AG04450 (cell line): ENCODE measurements at regions not wholly inside any gene's neighbourhood (a gene's known extent, or its start where the extent isn't known, plus 50 kb on each side); places are given as distances from the start of the nearest gene placed in this dataset.

Source experiments
- CTCF ChIA-PET: fragments of 300-600, 350-600 bp; formaldehyde crosslinking; extraction: SDS; loops from one replicate; lab custom pipeline; 2022; ENCODE audit warnings: antibody characterized with exemption, inconsistent platforms; lab: Charles Lee
- POLR2A ChIA-PET: fragments of 350-600 bp; formaldehyde crosslinking; extraction: SDS; loops from one replicate; lab custom pipeline; 2021; ENCODE audit warnings: antibody characterized with exemption, inconsistent platforms; lab: Yijun Ruan, JAX
- DNase-seq: peaks from one replicate; pipeline ENCODE4 v3.0.0-alpha.2; 2011; ENCODE audit warnings: low read depth, low spot score
- H3K27ac ChIP-seq: one replicate; pipeline ENCODE4 v1.5.1; 2012; ENCODE audit warnings: low read depth, low read length, control low read depth
- H3K27me3 ChIP-seq: one replicate; pipeline ENCODE4 v1.6.0; 2012; ENCODE audit warnings: low read length; ENCODE audit not compliant: control insufficient read depth, insufficient read depth
- H3K4me3 ChIP-seq: 2 replicates; pipeline ENCODE4 v1.5.1; 2011; ENCODE audit warnings: mild to moderate bottlenecking, low read depth, low read length, control low read depth
- H3K9me3 ChIP-seq: 2 replicates; pipeline ENCODE4 v1.5.1; 2012; ENCODE audit warnings: low read length; ENCODE audit not compliant: control insufficient read depth, insufficient read depth
- CTCF ChIP-seq: IDR thresholded peaks from 2 replicates; pipeline ENCODE4 v1.5.1; 2011; ENCODE audit warnings: low read depth, low read length, control low read depth, inconsistent platforms

- H3K27ac ChIP-seq = no peak overlapping the region
- H3K27me3 ChIP-seq = no peaks in the 10 kb centered on the region
- no peaks in the 10 kb centered on the region for H3K9me3 ChIP-seq
- no peak for DNase-seq
- no peak for TF ChIP-seq CTCF
- no peak overlapping the region for H3K4me3 ChIP-seq
- POLR2A ChIA-PET = no interaction called here
- CTCF ChIA-PET = interaction anchor here (1.0 kb wide), 1 partner anchor 119 kb away, joined by 4 read pairs; no protein-coding TSS in a partner anchor
Observed at GRCh38 chr11:129631201-129631600, 184.4 kb upstream of the TMEM45B start.

GRCh38 chr11:129636926-129637325, 178.7 kb upstream of the TMEM45B start:
- CTCF ChIA-PET = interaction anchor here (0.6 kb wide), 1 partner anchor 57 kb away, joined by 6 read pairs; no protein-coding TSS in a partner anchor
- Histone ChIP-seq H3K9me3 (no peaks in the 10 kb centered on the region), H3K4me3 (no peak overlapping the region), H3K27me3 (no peaks in the 10 kb centered on the region), H3K27ac (no peak overlapping the region)
- TF ChIP-seq CTCF = no peak
- POLR2A ChIA-PET = no interaction called here
- no peak for DNase-seq

GRCh38 chr11:129637473-129637872, 178.2 kb upstream of the TMEM45B start:
- ChIA-PET POLR2A (no interaction called here), CTCF (interaction anchor here (0.6 kb wide), 1 partner anchor 56 kb away, joined by 6 read pairs; no protein-coding TSS in a partner anchor)
- Histone ChIP-seq H3K27ac (no peak overlapping the region), H3K4me3 (no peak overlapping the region), H3K27me3 (no peaks in the 10 kb centered on the region), H3K9me3 (no peaks in the 10 kb centered on the region)
- no peak for DNase-seq
- TF ChIP-seq CTCF = no peak

- no peak overlapping the region for H3K27ac ChIP-seq
- CTCF ChIA-PET = interaction anchor here (1.2 kb wide), 1 partner anchor 57 kb away, joined by 3 read pairs; no protein-coding TSS in a partner anchor
- H3K4me3 ChIP-seq = no peak overlapping the region
- no peak for TF ChIP-seq CTCF
- no peaks in the 10 kb centered on the region for H3K27me3 ChIP-seq
- POLR2A ChIA-PET = no interaction called here
- H3K9me3 ChIP-seq = no peaks in the 10 kb centered on the region
- DNase-seq = no peak
Observed at GRCh38 chr11:129637983-129638776, 177.5 kb upstream of the TMEM45B start.

- Histone ChIP-seq H3K4me3 (no peak overlapping the region), H3K27me3 (no peaks in the 10 kb centered on the region), H3K9me3 (no peaks in the 10 kb centered on the region), H3K27ac (no peak overlapping the region)
- DNase-seq = peak; percentile 81
- CTCF ChIA-PET = interaction anchor here (1.2 to 1.3 kb wide), 2 partner anchors 13 to 56 kb away, joined by 3 read pairs; no protein-coding TSS in a partner anchor
- POLR2A ChIA-PET = no interaction called here
- TF ChIP-seq CTCF = no peak
Observed at GRCh38 chr11:129639300-129639699, 176.3 kb upstream of the TMEM45B start.
